HG03045 (cell line): ENCODE measurements at regions not wholly inside any gene's neighbourhood (a gene's known extent, or its start where the extent isn't known, plus 50 kb on each side); places are given as distances from the start of the nearest gene placed in this dataset.

Experiments used
- ATAC-seq: cut with Tn5 transposase; IDR thresholded peaks from one replicate; pipeline ENCODE4 v1.9.1; 2021; ENCODE audit warnings: mild to moderate bottlenecking, moderate library complexity; ENCODE audit not compliant: unreplicated experiment

DNA sequence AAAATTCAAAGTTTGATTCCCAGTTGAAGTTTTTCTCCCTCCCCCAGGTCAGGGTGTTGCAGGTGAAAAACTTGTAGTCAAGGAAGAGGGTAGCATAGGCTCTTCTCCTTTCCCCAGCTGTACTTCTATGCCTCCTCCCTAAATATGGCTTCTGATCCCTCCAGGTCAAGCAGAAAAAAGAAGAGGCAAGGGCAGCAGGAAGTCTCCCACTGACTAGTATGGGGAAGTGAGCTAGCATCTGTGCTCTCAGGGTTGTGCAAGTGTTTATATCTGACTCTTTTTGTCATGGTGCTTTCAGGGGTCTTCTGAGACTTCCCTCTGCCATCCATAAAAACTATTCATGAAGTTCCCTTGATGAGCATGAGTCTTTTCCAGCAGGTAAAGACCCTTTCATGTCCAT is 76.0 kb downstream of the ATPSCKMT start:
- no peak for ATAC-seq

DNA sequence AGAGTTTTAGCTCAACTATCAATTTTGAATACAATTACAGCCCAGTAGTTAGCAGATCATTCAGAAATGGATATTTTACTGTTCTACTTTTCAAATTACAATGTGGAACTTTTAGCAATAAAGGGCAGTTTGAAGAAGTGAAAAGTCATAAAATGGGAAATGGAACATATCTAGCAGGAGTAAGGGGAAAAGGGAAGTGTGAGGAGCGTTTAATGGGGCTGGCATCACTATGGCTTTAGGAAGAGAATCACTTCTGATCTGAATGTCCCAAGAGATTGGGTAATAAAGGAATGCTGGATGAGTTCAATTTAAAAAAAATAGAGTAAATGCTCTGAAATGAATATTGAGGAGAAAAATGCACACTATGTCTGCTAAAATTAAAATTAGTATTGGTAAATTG is 77.4 kb downstream of the ATPSCKMT start:
- no peak for ATAC-seq

DNA sequence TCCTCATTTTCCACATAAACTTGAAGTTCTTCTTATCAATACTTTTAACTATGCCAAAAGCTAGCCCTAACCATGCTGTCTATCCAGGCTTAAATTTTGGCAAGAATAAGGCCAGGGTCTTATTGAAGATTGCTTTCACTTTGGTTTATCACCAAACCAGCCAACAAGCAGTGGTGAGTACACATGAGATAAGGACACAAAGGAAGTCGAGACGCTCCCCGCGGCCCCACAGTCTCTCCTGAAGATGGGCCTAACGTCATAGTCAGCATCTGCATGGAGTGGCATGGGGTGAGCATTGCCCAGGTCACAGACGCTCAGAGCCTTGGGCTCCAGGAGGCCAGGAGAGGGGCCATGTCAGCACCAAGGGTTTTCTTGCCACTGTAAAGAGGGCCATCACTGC is 80.3 kb downstream of the ATPSCKMT start:
- ATAC-seq, result no peak

DNA sequence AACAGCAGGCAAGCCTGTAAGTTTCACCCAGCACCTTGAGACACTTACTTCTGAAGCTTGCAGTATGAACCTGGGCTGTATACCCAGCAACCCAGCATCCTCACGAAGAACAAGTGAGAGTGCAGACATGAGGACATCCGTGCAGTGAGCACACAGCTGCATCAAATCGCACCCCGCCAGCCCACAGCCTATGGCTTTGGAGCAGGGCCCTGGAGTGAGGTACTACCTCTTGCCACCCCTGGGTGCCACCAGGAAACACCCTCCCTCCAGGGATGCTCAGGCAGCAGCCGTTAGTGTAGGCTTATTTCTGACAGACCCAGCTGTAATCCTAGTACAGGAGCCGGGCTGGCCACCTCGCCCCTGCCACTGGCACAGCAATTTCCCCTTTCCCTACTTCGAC is 81.4 kb downstream of the ATPSCKMT start:
- no peak for ATAC-seq

DNA sequence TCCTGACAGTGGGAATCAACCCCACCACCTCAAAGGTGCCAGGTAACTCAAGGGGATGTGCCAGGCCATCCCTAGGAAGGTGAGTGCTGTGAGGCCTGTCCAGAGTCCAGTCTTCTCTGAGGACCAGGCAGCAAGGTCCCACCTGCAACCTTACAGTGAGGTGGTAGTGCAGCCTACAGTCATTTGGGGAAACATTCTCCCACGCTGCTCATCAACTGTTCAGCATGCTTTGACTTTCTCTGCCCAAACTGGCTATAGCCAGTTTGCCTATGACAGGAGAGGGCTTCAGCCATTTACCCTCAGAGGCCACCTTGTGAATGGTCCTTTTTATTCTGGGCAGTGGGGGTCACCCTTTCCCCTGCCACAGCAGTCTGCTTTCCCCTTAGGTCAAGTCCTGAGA is 81.9 kb downstream of the ATPSCKMT start:
- ATAC-seq, result no peak

DNA sequence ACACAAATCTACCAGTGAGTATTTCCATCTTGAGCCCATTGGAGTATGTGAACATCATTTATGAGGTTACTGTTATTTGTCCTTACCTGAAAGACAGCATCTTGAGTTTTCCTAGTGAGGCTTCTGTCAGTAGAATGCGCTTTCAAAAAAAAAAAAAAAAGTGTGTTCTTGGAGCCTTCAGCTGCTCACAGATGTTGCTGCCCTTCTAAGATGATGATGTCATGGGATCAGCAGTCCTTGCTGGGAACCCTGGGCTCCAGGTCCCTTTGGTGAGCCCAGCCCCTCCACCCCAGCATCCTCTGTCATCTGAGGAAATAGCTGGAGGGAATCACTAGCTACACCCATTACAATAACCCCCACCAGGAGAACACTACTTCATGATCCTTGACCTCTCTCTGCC is 83.3 kb downstream of the ATPSCKMT start:
- ATAC-seq, result no peak

DNA sequence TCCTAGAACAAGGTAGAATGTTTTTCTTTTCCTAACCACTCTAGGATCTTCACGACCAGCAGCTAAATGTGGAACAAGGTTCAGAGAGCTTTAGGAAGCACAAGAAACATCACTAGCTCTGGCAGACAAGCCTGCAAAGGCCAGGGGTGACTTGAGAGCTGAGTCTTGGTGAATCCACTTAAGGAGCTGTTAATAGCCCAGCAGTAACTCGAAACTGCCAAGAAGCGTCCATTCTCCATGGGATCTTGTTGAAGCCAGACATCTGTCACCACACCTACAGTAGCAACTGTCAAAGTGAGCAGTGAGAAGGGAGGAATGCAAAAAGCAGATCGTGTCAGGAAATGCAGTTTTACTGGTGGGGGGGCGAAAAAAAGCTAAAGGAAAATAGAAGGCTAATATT is 87.2 kb downstream of the ATPSCKMT start:
- ATAC-seq, result no peak

DNA sequence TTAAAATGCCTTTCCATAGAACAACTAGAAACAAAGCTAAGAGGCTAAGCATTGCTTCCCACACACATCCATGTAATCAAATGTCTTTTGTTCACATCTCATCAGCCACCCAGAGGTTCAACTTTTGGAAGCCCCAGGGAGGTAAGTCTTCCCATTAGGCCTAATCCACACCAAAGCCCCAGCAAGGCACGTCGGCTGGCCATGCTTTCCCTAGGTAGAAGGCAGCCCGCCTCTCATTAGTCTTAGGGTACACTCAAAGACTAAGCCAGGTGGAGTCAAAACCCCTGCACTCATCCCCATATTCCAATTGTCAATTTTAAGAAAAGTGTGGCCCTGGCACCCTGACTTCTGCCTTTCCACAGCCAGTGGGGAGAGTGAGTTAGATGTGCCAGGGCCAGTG is 87.9 kb downstream of the ATPSCKMT start:
- ATAC-seq, result no peak

DNA sequence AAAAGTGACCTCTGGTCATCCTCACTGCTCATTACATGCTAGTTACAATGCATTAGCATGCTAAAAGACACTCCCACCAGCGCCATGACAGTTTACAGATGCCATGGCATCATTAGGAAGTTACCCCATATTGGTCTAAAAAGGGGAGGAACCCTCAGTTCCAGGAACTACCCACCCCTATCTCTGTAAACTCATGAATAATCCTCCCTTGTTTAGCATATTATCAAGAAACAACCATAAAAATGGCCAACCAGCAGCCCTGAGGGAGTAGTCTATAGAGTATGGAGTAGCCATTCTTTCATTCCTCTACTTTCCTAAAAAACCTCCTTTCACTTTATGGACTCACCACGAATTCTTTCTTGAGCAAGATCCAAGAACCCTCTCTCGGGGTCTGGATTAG is 89.4 kb downstream of the ATPSCKMT start:
- no peak for ATAC-seq

DNA sequence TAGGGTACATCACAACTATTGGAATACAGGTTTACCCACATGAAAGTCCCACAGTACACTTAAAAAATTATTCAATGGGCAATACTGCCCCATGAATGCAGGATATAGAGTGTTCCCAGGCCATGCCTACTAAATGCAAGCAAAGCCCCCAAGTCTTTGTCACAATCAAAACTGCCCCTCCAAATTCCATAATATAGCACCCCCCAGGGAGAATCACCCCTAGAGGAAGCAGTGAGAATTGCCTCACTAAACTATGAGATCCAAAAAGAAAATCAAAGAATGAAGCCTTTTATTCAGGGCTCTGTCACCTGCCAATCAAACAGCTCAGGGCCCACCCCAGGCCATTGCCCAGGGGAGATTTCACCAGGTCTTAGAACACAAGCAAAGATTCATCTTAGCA is 90.8 kb downstream of the ATPSCKMT start:
- no peak for ATAC-seq

DNA sequence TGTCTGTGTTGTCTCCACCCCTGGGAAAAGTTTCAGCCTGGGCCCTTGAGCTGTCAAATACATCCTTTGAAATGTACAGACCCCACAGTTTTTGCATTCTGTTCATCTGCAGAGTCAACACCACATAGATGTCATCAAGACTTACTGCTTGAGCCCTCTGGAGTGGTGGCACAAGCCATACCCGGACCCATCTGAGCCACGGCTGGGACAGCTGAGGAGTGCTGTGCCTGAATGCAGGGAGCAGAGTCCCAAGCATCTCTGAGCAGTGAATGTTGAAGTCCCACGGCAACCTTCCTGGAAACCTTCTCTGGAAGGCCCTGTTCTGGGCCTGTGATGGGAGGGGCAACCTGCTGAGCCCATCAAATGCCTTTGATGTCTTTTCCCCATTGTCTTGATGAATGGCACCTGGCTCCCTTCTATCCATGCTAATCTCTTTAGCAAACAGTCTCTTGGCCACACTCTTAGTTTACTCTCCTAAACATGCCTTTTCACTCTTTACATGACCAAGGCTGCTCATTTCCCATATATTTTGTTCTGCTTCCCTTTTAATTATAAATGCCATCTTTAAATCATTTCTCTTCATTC is 92.5 kb downstream of the ATPSCKMT start:
- no peak for ATAC-seq

DNA sequence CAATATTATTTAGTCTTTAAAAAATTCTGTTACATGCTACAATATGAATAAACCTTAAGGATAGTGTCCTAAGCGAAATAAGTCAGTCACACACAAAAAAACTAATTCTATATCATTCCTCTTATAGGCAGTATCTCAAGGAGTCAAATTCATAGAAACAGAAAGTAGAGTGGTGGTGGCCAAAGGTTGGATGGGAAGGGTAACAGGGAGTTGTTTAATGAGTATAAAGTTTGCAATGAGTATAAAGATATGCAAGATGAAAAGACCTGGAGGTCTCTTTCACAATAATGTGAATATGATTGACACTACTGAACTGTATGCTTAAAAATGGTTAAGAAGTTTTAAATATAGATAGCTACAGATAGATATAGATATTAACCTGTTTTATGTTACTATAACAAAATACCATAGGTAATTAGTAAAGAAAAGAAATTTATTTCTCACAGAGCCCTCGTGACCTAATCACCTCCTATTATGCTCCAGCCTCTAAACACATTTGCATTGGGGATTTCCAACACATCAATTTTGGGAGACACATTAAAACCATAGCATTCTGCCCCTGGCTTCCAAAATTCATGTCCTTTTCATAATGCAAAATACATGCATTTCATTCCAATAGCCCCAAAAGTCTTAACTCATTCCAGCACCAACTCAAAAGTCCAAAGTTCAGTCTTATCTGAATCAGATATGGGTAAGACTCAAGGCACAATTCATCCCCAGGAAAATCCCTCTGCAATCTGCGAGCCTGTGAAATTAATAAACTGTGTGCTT is 93.6 kb downstream of the ATPSCKMT start:
- no peak for ATAC-seq

DNA sequence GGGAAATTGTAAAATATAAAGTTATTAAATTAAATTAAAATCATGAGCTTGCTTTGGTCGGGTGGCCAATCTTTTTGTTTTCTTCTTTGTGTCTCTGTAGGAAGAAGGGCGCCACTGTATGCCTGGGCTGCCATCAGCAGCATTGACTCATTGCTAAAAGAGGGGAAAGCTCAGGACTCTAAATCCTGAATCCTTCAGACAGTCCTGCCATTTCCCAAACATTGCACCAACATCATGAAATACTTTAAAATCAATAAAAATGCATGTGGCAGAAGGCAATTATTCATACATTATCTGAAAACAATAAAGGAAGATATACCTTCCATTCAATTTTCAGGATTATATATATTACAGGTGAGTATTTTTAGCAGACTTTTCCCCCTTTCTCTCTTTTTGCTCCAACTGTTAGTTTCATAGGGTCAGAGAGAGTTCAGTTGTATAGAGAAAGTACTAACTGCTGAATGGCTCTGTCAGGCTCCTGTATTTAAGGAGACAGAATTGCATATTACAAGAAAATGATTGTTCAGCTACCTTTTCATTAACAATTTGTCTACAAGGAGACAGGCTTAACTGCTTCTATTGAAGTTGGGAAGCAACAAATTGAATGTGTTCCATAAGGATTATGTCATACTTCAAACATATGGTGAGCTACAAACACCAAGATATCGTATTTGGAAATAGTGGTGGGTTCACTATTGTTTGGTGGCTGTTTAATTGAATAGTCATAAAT is 95.7 kb downstream of the ATPSCKMT start:
- ATAC-seq, result no peak

DNA sequence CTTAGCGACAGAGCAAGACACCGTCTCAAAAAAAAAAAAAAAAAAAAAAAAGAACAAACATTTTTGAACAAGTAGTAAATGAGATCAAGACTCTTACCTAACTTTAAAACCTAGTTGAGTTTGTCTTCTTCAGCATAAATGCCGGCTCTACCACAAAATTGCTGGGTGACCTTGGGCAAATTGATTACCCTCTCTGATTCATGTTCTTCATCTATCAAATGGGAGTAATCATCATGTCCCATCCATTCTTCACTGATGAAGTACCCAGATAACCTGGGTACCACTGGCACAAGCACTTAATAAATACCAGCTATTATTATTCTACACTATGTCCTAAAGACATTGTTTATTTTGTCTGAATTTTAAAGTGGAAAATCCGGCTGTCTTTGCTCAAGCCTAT is 96.3 kb downstream of the ATPSCKMT start:
- no peak for ATAC-seq

DNA sequence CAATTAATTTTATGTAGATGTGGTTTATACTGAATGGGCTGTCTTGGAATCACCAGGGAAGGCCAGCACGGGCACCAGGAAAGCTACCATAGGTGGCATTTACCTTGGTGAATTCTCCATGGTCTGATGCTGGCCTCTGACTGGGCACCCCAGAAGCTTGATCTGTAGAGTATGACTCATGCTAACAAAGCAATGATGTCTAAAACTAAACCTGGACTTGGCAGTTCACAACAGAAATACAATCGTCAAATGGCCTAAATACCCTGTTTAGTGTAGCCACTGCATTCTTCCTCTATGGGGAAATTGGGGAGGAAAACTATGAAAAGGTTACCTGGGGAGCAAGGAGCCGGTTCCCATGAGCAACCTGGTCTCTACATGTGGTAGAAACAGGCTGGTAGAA is 98.0 kb downstream of the ATPSCKMT start:
- no peak for ATAC-seq

DNA sequence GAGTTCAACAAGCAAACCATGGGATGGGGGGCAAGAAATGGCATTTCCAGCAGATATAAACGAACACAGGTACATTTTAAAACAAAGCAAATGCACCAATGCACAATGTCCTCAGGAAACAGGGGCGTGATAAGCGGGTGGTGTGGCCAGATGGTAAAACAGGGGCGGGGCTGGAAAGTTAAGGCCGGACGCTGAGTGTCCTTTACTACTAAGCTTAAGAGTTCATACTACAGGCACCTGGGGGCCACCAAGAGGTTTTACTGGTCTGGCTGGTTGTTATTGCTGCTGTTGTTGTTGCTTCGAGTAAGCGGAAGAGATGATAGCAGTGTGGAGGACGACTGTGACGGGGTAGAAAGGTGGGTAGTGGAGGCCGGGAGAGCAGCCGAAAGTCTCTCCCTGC is 99.8 kb downstream of the ATPSCKMT start:
- no peak for ATAC-seq

DNA sequence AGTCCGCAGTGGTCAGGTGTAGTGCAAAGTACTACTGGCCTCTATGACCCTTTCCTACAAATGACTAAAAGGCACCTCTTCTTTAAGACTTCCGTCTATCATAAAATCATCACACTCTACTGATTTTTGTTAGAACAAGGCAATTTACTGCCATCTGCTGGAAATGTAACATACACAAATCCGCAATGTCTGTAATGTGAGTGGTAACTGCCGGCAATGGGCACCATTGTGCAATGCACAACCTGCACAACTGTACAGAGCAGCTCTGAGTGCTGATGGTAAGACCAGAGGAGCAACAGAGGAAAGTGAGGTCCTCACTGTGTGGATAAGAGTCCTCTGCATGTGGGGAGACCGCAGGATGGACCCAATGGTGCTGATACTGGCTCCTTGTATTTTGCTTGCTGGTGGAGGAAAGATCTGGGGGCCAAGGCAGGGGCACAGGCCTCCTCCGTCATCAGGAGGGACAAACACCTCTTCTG is 103.7 kb downstream of the ATPSCKMT start:
- ATAC-seq, result no peak

DNA sequence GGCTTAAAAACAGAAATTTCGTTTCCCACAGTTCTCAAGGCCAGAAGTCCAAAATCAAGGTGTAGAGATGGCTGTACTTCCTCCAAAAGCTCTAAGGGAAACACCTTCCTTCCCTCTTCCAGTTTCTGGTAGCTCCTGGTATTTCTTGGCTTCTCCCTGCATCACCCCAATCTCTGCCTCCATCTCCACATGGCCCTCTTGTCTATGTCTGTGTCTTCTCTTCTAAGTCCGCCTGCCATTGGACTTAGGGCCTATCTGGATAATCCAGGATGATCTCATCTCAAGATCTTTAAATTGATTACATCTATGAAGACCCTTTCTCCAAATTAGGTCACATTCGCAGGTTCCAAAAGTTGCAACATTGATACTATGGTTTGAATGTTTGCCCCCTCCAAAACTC is 105.6 kb downstream of the ATPSCKMT start:
- no peak for ATAC-seq

DNA sequence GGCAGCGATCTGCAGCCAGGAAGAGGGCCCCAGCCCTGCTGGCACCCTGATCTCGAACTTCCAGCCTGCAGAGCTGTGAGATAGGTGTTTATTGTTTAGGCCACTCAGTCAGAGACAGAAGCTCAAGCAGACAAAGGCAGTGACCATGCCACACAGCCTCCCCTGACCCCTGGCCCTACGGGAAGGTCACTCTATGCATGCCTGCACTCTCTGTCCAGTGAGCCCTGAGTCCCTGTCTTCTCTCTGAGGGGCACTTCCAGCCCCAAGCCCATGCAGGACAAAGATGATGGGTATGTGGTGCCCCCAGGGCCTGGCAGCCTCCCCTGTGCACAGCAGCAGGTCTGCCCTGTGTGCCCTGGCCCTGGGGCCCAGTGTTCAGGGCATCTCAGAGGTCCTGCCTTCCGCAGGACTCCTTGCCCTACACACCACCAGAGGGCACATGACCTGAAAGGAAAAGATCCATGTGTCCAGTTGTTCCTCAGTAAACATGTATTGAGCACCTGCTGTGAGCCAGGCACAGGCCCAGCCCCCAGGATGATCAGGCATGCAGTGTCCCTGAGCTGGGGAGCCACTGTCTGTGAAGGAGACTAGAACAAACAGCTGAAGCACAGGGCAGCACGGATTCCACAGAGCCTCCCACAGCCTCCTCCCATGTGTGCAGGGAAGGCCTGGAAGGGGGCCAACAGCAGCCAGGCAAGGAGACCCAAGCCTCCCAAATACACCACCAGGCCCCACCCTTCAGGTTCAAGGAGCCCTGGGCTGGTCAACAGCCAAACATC is 109.3 kb downstream of the ATPSCKMT start:
- no peak for ATAC-seq

DNA sequence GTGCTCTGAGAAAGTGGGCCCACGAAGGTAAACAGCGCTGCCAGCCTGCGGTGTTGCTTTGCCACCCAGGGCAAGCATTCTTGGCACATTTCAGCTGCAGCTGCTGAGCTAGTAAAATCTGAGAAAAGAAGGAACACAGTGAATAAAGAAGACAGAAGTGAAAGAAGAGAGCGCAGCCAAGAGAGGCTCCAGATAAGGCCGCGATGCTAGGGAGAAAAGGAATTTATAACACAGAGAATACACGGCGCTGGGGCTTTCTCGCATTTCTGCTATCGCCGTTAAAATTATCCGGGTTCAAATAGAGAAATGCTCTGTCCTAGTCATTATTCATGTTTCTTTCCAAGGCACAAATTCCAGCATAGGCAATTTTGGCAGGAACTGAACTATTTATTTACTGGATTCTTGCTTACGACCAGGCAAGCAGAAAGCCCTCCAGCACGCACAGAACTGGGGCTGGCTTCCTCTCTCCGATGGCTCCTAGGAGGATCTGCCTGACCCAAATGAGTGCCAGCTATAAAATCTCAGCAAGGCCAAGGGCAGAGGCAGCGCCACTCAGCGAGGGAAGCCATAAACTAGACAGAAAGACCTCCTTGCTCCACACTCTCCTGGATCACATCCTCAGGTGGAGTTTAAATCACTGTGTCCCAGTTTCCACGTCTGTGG is 111.2 kb downstream of the ATPSCKMT start:
- ATAC-seq, result no peak

DNA sequence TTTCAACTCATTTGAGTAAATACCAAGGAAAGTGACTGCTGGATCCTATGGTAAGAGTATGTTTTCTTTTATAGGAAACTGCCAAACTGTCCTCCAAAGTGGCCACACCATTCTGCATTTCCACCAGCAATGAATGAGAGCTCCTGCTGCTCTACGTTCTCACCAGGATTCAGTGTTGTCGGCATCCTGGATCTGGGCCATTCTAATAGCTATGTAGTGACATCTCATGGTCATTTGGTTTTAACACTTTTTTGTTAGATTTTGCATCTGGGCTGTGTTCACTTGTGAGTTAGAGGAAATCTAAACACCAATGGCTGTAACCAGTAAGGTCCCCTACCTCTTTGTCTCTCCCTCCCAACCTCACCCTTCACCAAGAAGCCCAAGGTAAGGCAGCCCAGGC is 115.9 kb downstream of the ATPSCKMT start:
- no peak for ATAC-seq
